ENCODE measurements at regions not wholly inside any gene's neighbourhood (a gene's known extent, or its start where the extent isn't known, plus 50 kb on each side); places are given as distances from the start of the nearest gene placed in this dataset.
A peak's percentile ranks its signal among the peaks of the same experiment; 100 is the strongest.

GRCh38 chr9:93829271-93830011 is 125.7 kb downstream of the BARX1 start:
- DNase-seq (ENCODE audit: low spot score) = no peak

- DNase-seq (ENCODE audit: low spot score) = no peak
Measured at GRCh38 chr9:93828331-93829097, 126.6 kb downstream of the BARX1 start.

GRCh38 chr9:93827545-93828330 is 127.4 kb downstream of the BARX1 start:
- peak; percentile 30 for DNase-seq (ENCODE audit: low spot score)

GRCh38 chr9:93826905-93827544 is 128.1 kb downstream of the BARX1 start:
- DNase-seq (ENCODE audit: low spot score) = no peak

- DNase-seq (ENCODE audit: low spot score) = no peak
Measured at GRCh38 chr9:93826209-93826608, 128.9 kb downstream of the BARX1 start.

- no peak for DNase-seq (ENCODE audit: low spot score)
Measured at GRCh38 chr9:93825348-93826115, 129.6 kb downstream of the BARX1 start.

- DNase-seq (ENCODE audit: low spot score) = no peak
Measured at GRCh38 chr9:93824386-93825294, 130.5 kb downstream of the BARX1 start.

- no peak for DNase-seq (ENCODE audit: low spot score)
Measured at GRCh38 chr9:93823245-93824072, 131.7 kb downstream of the BARX1 start.

GRCh38 chr9:93822229-93822628 is 132.9 kb downstream of the BARX1 start:
- no peak for DNase-seq (ENCODE audit: low spot score)

- no peak for DNase-seq (ENCODE audit: low spot score)
Measured at GRCh38 chr9:93821307-93821703, 133.8 kb downstream of the BARX1 start.

- peak; percentile 21 for DNase-seq (ENCODE audit: low spot score)
Measured at GRCh38 chr9:93820667-93821306, 134.4 kb downstream of the BARX1 start.

GRCh38 chr9:93819905-93820304 is 135.2 kb downstream of the BARX1 start:
- no peak for DNase-seq (ENCODE audit: low spot score)

- no peak for DNase-seq (ENCODE audit: low spot score)
Measured at GRCh38 chr9:93818827-93819472, 136.2 kb downstream of the BARX1 start.

- no peak for DNase-seq (ENCODE audit: low spot score)
Measured at GRCh38 chr9:93818237-93818636, 136.9 kb downstream of the BARX1 start.

- DNase-seq (ENCODE audit: low spot score) = no peak
Measured at GRCh38 chr9:93815677-93816076, 139.5 kb downstream of the BARX1 start.

- no peak for DNase-seq (ENCODE audit: low spot score)
Measured at GRCh38 chr9:93815135-93815534, 140.0 kb downstream of the BARX1 start.

GRCh38 chr9:93814077-93814956 is 140.8 kb downstream of the BARX1 start:
- peak; percentile 16 for DNase-seq (ENCODE audit: low spot score)
